A549 (cell line): ENCODE measurements at regions not wholly inside any gene's neighbourhood (a gene's known extent, or its start where the extent isn't known, plus 50 kb on each side); places are given as distances from the start of the nearest gene placed in this dataset.

ENCODE experiments used
- ATAC-seq, 2 experiments: fragments of 200-7000 bp in 1 of 2; fragments of >200 bp in 1 of 2; cut with Nextera tagmentation in 1 of 2; cut with Tn5 transposase in 1 of 2; 3 replicates each; pipeline versions ENCODE4 v1.8.0 to v1.9.1; 2018 to 2020; ENCODE audit warnings: mild to moderate bottlenecking in 1 of 2, moderate library complexity in 1 of 2
- CTCF ChIA-PET: fragments of 300-600 bp; sonication (Branson Sonifier 250); formaldehyde crosslinking; extraction: SDS; loops from one replicate; lab custom pipeline; 2021; ENCODE audit warnings: antibody characterized with exemption, inconsistent platforms; lab: Yijun Ruan, JAX
- POLR2A ChIA-PET: fragments of 350-600 bp; formaldehyde crosslinking; extraction: SDS; loops from one replicate; lab custom pipeline; 2021; ENCODE audit warnings: antibody characterized with exemption, inconsistent platforms; lab: Yijun Ruan, JAX
- DNase-seq, 2 experiments: peaks; one replicate each; pipeline versions ENCODE4 v3.0.0 to v3.0.0-alpha.2; 2011 to 2016; ENCODE audit warnings: low read depth in 1 of 2, low spot score in 1 of 2
- FAIRE-seq: peaks from 2 replicates; lab custom pipeline; 2011; peaks lifted over from hg19 to GRCh38; lab: Jason Lieb, UNC
- H3K27ac ChIP-seq, 2 experiments: fragments of >200 bp; sonication (Bioruptor Twin); formaldehyde crosslinking; 3 replicates each; pipeline ENCODE4 v1.5.1; 2016 to 2017
- H3K4me1 ChIP-seq: fragments of >200 bp; sonication (Bioruptor Twin); formaldehyde crosslinking; 3 replicates; pipeline ENCODE4 v1.6.1; 2016
- H3K4me2 ChIP-seq: fragments of >200 bp; sonication (Bioruptor Twin); formaldehyde crosslinking; 3 replicates; pipeline ENCODE4 v1.6.1; 2016
- H3K4me3 ChIP-seq: fragments of >200 bp; sonication (Bioruptor Twin); formaldehyde crosslinking; 3 replicates; pipeline ENCODE4 v1.5.1; 2016
- H3K9me3 ChIP-seq: fragments of >200 bp; sonication (Bioruptor Twin); formaldehyde crosslinking; 3 replicates; pipeline ENCODE4 v1.6.1; 2016
- EP300 ChIP-seq, 2 experiments: fragments of >200 bp; sonication (Bioruptor Twin); formaldehyde crosslinking; IDR thresholded peaks; 2 replicates in 1 of 2; 3 replicates in 1 of 2; pipeline ENCODE4 v1.6.1; 2016 to 2017
- FOSL2 ChIP-seq, 2 experiments: fragments of 450-650 bp in 1 of 2; fragments of >200 bp in 1 of 2; sonication (Bioruptor Twin) in 1 of 2; formaldehyde crosslinking; IDR thresholded peaks; 2 replicates each; pipeline versions ENCODE4 v1.5.0 to v1.6.1; 2016 to 2020; ENCODE audit warnings: mild to moderate bottlenecking in 1 of 2, moderate library complexity in 1 of 2
- FOXS1 ChIP-seq: fragments of 250-450 bp; sonication (Bioruptor Pico); IDR thresholded peaks from 2 replicates; pipeline ENCODE4 v1.5.0; 2020; ENCODE audit warnings: mild to moderate bottlenecking, moderate library complexity
- HOXB13 ChIP-seq: fragments of 250-450 bp; sonication (Bioruptor Pico); IDR thresholded peaks from 2 replicates; pipeline ENCODE4 v1.5.0; 2020; ENCODE audit warnings: low read depth, mild to moderate bottlenecking, moderate library complexity
- JUN ChIP-seq, 2 experiments: fragments of >200 bp; sonication (Bioruptor Twin); formaldehyde crosslinking; IDR thresholded peaks; 2 replicates in 1 of 2; 3 replicates in 1 of 2; pipeline ENCODE4 v1.6.1; 2016 to 2017
- JUNB ChIP-seq: fragments of >200 bp; sonication (Bioruptor Twin); formaldehyde crosslinking; IDR thresholded peaks from 2 replicates; pipeline ENCODE4 v1.6.1; 2016
- MAFK ChIP-seq: fragments of 450-650 bp; IDR thresholded peaks from 2 replicates; pipeline ENCODE4 v1.6.1; 2014; ENCODE audit not compliant: partially characterized antibody
- MAZ ChIP-seq: fragments of 150-350 bp; IDR thresholded peaks from 2 replicates; pipeline ENCODE4 v1.6.1; 2014; ENCODE audit warnings: antibody characterized with exemption, low read depth, low read length, borderline replicate concordance
- POLR2A ChIP-seq: IDR thresholded peaks from 2 replicates; pipeline ENCODE4 v1.6.1; 2012; ENCODE audit warnings: mild to moderate bottlenecking, low read length
- RAD21 ChIP-seq, 2 experiments: fragments of >200 bp in 1 of 2; sonication (Bioruptor Twin) in 1 of 2; formaldehyde crosslinking in 1 of 2; IDR thresholded peaks in 1 of 2; conservative IDR thresholded peaks in 1 of 2; 2 replicates in 1 of 2; 3 replicates in 1 of 2; pipeline ENCODE4 v1.6.1; 2012 to 2018; ENCODE audit warnings: inconsistent platforms in 1 of 2
- RARB ChIP-seq: fragments of 250-450 bp; sonication (Bioruptor Pico); IDR thresholded peaks from 2 replicates; pipeline ENCODE4 v1.8.0; 2021; ENCODE audit warnings: mild to moderate bottlenecking, moderate library complexity
- RFX5 ChIP-seq: fragments of 450-650 bp; IDR thresholded peaks from 2 replicates; pipeline ENCODE4 v1.7.1; 2014; ENCODE audit warnings: antibody characterized with exemption, mild to moderate bottlenecking, moderate library complexity
- ZFP36 ChIP-seq: fragments of 450-650 bp; IDR thresholded peaks from 2 replicates; pipeline ENCODE4 v1.6.1; 2014; ENCODE audit warnings: borderline replicate concordance; ENCODE audit not compliant: partially characterized antibody
- WGBS: methylation state at CpG from one replicate; pipeline ENCODE4 v1.1.6; 2017; ENCODE audit errors: missing lambda C conversion rate; 5-methylcytosine and 5-hydroxymethylcytosine counted together
- TF ChIP-seq, protein P1 (sequence below): fragments of 200-600 bp; sonication (generic); IDR thresholded peaks from 2 replicates; pipeline ENCODE4 v1.6.1; 2016; ENCODE audit warnings: antibody characterized with exemption, mild to moderate bottlenecking, moderate library complexity
- TF ChIP-seq, protein P2 (sequence below): fragments of >200 bp; sonication (Bioruptor Twin); formaldehyde crosslinking; IDR thresholded peaks from 3 replicates; pipeline ENCODE4 v1.6.1; 2016
- TF ChIP-seq, protein P3 (sequence below): fragments of 250-450 bp; sonication (Bioruptor Pico); IDR thresholded peaks from 2 replicates; pipeline ENCODE4 v1.5.0; 2020; ENCODE audit warnings: low read depth, mild to moderate bottlenecking, moderate library complexity
- TF ChIP-seq, protein P4 (sequence below): fragments of 250-450 bp; sonication (Bioruptor Pico); IDR thresholded peaks from 2 replicates; pipeline ENCODE4 v1.5.0; 2021; ENCODE audit warnings: mild to moderate bottlenecking, moderate library complexity, borderline replicate concordance
- TF ChIP-seq, protein P5 (sequence below): IDR thresholded peaks from 2 replicates; pipeline ENCODE4 v1.6.1; 2012
- TF ChIP-seq, protein P6 (sequence below): fragments of 450-650 bp; IDR thresholded peaks from 2 replicates; pipeline ENCODE4 v1.6.1; 2014; ENCODE audit warnings: antibody characterized with exemption

DNA sequence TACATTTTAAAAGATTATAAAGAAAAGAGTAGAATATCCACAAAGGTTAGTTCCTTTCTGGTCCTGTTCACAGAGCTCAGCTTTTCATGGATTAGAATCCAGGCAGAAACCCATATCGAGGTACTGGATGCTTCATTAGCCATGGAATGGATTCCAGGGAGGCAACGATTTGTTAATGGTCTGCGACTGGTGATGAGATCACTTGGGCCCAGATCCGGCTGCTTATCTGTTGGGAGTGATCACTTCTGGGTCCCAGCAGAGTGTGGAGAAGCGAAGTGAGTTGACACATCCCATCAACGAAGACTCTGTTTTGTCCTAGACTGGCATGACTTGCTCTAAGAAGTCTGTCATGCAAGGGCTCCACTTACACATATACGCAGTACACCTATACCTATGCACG lies 165.8 kb downstream of the MAF start:
- ATAC-seq: no peak
- ChIA-PET CTCF (no interaction called here), POLR2A (no interaction called here)
- no peak overlapping the region for H3K4me2 ChIP-seq
- H3K9me3 ChIP-seq: no peaks in the 10 kb centered on the region
- no peak overlapping the region for H3K27ac ChIP-seq
- no peak for FAIRE-seq
- WGBS: 34% methylated on average over 8 of the region's 8 CpGs
- TF ChIP-seq, protein P1, sequence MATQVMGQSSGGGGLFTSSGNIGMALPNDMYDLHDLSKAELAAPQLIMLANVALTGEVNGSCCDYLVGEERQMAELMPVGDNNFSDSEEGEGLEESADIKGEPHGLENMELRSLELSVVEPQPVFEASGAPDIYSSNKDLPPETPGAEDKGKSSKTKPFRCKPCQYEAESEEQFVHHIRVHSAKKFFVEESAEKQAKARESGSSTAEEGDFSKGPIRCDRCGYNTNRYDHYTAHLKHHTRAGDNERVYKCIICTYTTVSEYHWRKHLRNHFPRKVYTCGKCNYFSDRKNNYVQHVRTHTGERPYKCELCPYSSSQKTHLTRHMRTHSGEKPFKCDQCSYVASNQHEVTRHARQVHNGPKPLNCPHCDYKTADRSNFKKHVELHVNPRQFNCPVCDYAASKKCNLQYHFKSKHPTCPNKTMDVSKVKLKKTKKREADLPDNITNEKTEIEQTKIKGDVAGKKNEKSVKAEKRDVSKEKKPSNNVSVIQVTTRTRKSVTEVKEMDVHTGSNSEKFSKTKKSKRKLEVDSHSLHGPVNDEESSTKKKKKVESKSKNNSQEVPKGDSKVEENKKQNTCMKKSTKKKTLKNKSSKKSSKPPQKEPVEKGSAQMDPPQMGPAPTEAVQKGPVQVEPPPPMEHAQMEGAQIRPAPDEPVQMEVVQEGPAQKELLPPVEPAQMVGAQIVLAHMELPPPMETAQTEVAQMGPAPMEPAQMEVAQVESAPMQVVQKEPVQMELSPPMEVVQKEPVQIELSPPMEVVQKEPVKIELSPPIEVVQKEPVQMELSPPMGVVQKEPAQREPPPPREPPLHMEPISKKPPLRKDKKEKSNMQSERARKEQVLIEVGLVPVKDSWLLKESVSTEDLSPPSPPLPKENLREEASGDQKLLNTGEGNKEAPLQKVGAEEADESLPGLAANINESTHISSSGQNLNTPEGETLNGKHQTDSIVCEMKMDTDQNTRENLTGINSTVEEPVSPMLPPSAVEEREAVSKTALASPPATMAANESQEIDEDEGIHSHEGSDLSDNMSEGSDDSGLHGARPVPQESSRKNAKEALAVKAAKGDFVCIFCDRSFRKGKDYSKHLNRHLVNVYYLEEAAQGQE: no peak
- TF ChIP-seq, protein P2, sequence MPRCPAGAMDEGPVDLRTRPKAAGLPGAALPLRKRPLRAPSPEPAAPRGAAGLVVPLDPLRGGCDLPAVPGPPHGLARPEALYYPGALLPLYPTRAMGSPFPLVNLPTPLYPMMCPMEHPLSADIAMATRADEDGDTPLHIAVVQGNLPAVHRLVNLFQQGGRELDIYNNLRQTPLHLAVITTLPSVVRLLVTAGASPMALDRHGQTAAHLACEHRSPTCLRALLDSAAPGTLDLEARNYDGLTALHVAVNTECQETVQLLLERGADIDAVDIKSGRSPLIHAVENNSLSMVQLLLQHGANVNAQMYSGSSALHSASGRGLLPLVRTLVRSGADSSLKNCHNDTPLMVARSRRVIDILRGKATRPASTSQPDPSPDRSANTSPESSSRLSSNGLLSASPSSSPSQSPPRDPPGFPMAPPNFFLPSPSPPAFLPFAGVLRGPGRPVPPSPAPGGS: no peak
- TF ChIP-seq, protein P3, sequence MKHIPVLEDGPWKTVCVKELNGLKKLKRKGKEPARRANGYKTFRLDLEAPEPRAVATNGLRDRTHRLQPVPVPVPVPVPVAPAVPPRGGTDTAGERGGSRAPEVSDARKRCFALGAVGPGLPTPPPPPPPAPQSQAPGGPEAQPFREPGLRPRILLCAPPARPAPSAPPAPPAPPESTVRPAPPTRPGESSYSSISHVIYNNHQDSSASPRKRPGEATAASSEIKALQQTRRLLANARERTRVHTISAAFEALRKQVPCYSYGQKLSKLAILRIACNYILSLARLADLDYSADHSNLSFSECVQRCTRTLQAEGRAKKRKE (CRISPR knock-in tag): no peak
- no peak for TF ChIP-seq MAFK
- TF ChIP-seq, protein P4, sequence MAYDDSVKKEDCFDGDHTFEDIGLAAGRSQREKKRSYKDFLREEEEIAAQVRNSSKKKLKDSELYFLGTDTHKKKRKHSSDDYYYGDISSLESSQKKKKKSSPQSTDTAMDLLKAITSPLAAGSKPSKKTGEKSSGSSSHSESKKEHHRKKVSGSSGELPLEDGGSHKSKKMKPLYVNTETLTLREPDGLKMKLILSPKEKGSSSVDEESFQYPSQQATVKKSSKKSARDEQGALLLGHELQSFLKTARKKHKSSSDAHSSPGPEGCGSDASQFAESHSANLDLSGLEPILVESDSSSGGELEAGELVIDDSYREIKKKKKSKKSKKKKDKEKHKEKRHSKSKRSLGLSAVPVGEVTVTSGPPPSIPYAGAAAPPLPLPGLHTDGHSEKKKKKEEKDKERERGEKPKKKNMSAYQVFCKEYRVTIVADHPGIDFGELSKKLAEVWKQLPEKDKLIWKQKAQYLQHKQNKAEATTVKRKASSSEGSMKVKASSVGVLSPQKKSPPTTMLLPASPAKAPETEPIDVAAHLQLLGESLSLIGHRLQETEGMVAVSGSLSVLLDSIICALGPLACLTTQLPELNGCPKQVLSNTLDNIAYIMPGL (CRISPR knock-in tag): no peak
- TF ChIP-seq FOXS1 (CRISPR knock-in tag): no peak
- TF ChIP-seq, protein P5, sequence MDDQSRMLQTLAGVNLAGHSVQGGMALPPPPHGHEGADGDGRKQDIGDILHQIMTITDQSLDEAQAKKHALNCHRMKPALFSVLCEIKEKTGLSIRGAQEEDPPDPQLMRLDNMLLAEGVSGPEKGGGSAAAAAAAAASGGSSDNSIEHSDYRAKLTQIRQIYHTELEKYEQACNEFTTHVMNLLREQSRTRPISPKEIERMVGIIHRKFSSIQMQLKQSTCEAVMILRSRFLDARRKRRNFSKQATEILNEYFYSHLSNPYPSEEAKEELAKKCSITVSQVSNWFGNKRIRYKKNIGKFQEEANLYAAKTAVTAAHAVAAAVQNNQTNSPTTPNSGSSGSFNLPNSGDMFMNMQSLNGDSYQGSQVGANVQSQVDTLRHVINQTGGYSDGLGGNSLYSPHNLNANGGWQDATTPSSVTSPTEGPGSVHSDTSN: no peak
- no peak for TF ChIP-seq POLR2A
- no peak for TF ChIP-seq RFX5
- TF ChIP-seq RAD21 (conservative IDR thresholded peaks at IDR 0.05 in 1 of 2, IDR thresholded peaks at IDR 0.05 in 1 of 2): no peak
- DNase-seq: no peak
- H3K4me3 ChIP-seq: no peak overlapping the region
- H3K4me1 ChIP-seq: no peaks in the 10 kb centered on the region

DNA sequence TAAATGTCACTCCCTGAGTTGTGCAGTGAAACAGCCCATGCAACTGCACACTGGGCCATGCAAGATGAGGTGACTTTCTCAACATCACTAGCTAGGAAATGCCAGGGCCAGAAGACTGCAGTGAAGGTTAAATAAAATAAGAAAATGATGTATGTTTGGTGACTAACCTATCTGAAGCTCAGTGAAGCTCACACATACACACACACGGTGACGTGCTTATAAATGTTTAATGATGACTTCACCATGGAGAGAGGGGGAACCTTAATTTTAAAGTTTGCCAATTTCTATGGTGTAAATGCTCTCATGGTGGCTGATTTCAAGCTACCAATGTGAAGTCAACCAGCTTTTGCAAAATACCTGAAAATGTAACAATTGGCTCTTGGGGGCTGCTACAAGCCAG lies 166.4 kb downstream of the MAF start:
- FAIRE-seq (no peak), ATAC-seq (no peak), DNase-seq (no peak)
- ChIA-PET POLR2A (no interaction called here), CTCF (interaction anchor here (1.3 kb wide), 1 partner anchor 22 kb away, joined by 3 read pairs; no protein-coding TSS in a partner anchor)
- no peaks in the 10 kb centered on the region for H3K4me1 ChIP-seq
- no peak overlapping the region for H3K4me3 ChIP-seq
- no peak overlapping the region for H3K4me2 ChIP-seq
- 30% methylated on average over 2 of the region's 2 CpGs for WGBS
- no peak overlapping the region for H3K27ac ChIP-seq
- no peaks in the 10 kb centered on the region for H3K9me3 ChIP-seq
- no peak for TF ChIP-seq EP300 (IDR thresholded peaks at IDR 0.05)
- TF ChIP-seq MAZ: no peak
- TF ChIP-seq RARB (CRISPR knock-in tag): no peak
- no peak for TF ChIP-seq RFX5
- TF ChIP-seq HOXB13 (CRISPR knock-in tag): no peak
- TF ChIP-seq JUNB: no peak
- no peak for TF ChIP-seq RAD21 (conservative IDR thresholded peaks at IDR 0.05 in 1 of 2, IDR thresholded peaks at IDR 0.05 in 1 of 2)
- TF ChIP-seq, protein P5: no peak
- TF ChIP-seq, protein P6, sequence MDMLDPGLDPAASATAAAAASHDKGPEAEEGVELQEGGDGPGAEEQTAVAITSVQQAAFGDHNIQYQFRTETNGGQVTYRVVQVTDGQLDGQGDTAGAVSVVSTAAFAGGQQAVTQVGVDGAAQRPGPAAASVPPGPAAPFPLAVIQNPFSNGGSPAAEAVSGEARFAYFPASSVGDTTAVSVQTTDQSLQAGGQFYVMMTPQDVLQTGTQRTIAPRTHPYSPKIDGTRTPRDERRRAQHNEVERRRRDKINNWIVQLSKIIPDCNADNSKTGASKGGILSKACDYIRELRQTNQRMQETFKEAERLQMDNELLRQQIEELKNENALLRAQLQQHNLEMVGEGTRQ: no peak
- no peak for TF ChIP-seq JUN (IDR thresholded peaks at IDR 0.05)
- no peak for TF ChIP-seq ZFP36
- TF ChIP-seq, protein P2: no peak
- no peak for TF ChIP-seq FOSL2 (IDR thresholded peaks at IDR 0.05)
- no peak for TF ChIP-seq FOSL2 (CRISPR knock-in tag; IDR thresholded peaks at IDR 0.05)
